Activated B cell treated with CpG ODN at 0.5 μM for 24 hours (primary cell): ENCODE measurements at regions not wholly inside any gene's neighbourhood (a gene's known extent, or its start where the extent isn't known, plus 50 kb on each side); places are given as distances from the start of the nearest gene placed in this dataset.

ENCODE experiments used
- ATAC-seq: fragments of 200-7000 bp; cut with Tn5 transposase; one replicate; pipeline ENCODE4 v1.10.0; 2021; ENCODE audit warnings: low read depth, mild to moderate bottlenecking, moderate library complexity
- CTCF ChIA-PET: fragments of 350-600 bp; sonication (Branson Sonifier 250); formaldehyde crosslinking; loops from one replicate; lab custom pipeline; 2021; ENCODE audit warnings: antibody characterized with exemption; lab: Charles Lee
- POLR2A ChIA-PET: fragments of 350-600 bp; sonication (Branson Sonifier 250); formaldehyde crosslinking; loops from one replicate; lab custom pipeline; 2021; ENCODE audit warnings: antibody characterized with exemption; lab: Charles Lee
- DNase-seq: peaks from one replicate; pipeline ENCODE4 v3.0.0; 2022
- H3K27ac Mint-ChIP-seq: one replicate; pipeline ENCODE4 v1.8.0; 2020; ENCODE audit warnings: mixed read lengths
- H3K27me3 Mint-ChIP-seq: one replicate; pipeline ENCODE4 v1.8.0; 2021; ENCODE audit warnings: mixed read lengths
- H3K36me3 Mint-ChIP-seq: one replicate; pipeline ENCODE4 v1.8.0; 2021; ENCODE audit warnings: low read depth, mixed read lengths
- H3K4me1 Mint-ChIP-seq: one replicate; pipeline ENCODE4 v1.8.0; 2021; ENCODE audit warnings: mixed read lengths
- H3K4me3 Mint-ChIP-seq: one replicate; pipeline ENCODE4 v1.8.0; 2020; ENCODE audit warnings: mild to moderate bottlenecking, mixed read lengths
- H3K9me3 Mint-ChIP-seq: one replicate; pipeline ENCODE4 v1.8.0; 2020; ENCODE audit warnings: mixed read lengths
- intact Hi-C: fragments of 100-400 bp; cut with micrococcal nuclease; formaldehyde crosslinking; loops from one replicate; pipeline ENCODE4 v1.15.1; 2024
- TF ChIP-seq, protein P1 (sequence below): fragments of 200-600 bp; IDR thresholded peaks from one replicate; pipeline ENCODE4 v1.8.0; 2022; ENCODE audit warnings: antibody characterized with exemption, mild to moderate bottlenecking

GRCh38 chr22:47957649-47958048, 1195.2 kb downstream of the TBC1D22A start:
- intact Hi-C loops, result no loop called here
- ATAC-seq (no peak), DNase-seq (no peak)
- Mint-ChIP-seq H3K4me3 (no peak overlapping the region), H3K9me3 (peaks cover 4% of the 10 kb centered on the region), H3K4me1 (no peaks in the 10 kb centered on the region), H3K27me3 (peaks cover 5% of the 10 kb centered on the region), H3K27ac (no peak overlapping the region), H3K36me3 (no peaks in the 10 kb centered on the region)
- TF ChIP-seq, protein P1, sequence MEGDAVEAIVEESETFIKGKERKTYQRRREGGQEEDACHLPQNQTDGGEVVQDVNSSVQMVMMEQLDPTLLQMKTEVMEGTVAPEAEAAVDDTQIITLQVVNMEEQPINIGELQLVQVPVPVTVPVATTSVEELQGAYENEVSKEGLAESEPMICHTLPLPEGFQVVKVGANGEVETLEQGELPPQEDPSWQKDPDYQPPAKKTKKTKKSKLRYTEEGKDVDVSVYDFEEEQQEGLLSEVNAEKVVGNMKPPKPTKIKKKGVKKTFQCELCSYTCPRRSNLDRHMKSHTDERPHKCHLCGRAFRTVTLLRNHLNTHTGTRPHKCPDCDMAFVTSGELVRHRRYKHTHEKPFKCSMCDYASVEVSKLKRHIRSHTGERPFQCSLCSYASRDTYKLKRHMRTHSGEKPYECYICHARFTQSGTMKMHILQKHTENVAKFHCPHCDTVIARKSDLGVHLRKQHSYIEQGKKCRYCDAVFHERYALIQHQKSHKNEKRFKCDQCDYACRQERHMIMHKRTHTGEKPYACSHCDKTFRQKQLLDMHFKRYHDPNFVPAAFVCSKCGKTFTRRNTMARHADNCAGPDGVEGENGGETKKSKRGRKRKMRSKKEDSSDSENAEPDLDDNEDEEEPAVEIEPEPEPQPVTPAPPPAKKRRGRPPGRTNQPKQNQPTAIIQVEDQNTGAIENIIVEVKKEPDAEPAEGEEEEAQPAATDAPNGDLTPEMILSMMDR, result no peak
- POLR2A ChIA-PET, result no interaction called here
- CTCF ChIA-PET, result no interaction called here

- Mint-ChIP-seq H3K27me3 (peaks cover 12% of the 10 kb centered on the region), H3K36me3 (no peaks in the 10 kb centered on the region), H3K27ac (no peak overlapping the region), H3K4me1 (no peaks in the 10 kb centered on the region), H3K9me3 (peaks cover 12% of the 10 kb centered on the region), H3K4me3 (no peak overlapping the region)
- no peak for DNase-seq
- ChIA-PET CTCF (no interaction called here), POLR2A (no interaction called here)
- TF ChIP-seq, protein P1, result no peak
- intact Hi-C loops, result no loop called here
- ATAC-seq, result no peak
Measured at GRCh38 chr22:47954107-47954506, 1191.7 kb downstream of the TBC1D22A start.

DNA sequence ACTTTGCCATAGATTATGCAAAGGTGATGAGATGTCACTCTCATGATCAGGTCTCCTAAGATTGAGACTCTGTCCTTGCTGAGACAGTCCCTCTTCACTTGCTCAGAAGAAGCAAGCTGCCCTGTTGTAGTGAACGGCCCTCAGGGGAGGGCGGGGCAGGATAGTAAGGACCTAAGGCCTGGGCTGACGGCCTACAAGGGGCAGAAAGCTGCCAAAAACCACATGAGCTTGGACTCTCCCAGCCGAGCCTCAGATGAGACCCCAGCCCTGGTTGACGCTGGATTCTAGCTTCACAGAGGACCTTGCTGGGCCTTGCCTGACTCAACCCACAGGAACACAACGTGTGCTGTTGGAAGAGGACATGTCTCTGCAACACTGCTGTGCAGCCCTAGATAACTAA, 1182.5 kb downstream of the TBC1D22A start:
- no peak overlapping the region for H3K4me3 Mint-ChIP-seq
- peaks cover 13% of the 10 kb centered on the region for H3K4me1 Mint-ChIP-seq
- ChIA-PET CTCF (no interaction called here), POLR2A (no interaction called here)
- peaks cover 3% of the 10 kb centered on the region for H3K27me3 Mint-ChIP-seq
- TF ChIP-seq, protein P1, result no peak
- H3K36me3 Mint-ChIP-seq, result no peaks in the 10 kb centered on the region
- intact Hi-C loops, result no loop called here
- DNase-seq (no peak), ATAC-seq (no peak)
- H3K27ac Mint-ChIP-seq, result no peak overlapping the region
- H3K9me3 Mint-ChIP-seq, result peaks cover 5% of the 10 kb centered on the region

DNA sequence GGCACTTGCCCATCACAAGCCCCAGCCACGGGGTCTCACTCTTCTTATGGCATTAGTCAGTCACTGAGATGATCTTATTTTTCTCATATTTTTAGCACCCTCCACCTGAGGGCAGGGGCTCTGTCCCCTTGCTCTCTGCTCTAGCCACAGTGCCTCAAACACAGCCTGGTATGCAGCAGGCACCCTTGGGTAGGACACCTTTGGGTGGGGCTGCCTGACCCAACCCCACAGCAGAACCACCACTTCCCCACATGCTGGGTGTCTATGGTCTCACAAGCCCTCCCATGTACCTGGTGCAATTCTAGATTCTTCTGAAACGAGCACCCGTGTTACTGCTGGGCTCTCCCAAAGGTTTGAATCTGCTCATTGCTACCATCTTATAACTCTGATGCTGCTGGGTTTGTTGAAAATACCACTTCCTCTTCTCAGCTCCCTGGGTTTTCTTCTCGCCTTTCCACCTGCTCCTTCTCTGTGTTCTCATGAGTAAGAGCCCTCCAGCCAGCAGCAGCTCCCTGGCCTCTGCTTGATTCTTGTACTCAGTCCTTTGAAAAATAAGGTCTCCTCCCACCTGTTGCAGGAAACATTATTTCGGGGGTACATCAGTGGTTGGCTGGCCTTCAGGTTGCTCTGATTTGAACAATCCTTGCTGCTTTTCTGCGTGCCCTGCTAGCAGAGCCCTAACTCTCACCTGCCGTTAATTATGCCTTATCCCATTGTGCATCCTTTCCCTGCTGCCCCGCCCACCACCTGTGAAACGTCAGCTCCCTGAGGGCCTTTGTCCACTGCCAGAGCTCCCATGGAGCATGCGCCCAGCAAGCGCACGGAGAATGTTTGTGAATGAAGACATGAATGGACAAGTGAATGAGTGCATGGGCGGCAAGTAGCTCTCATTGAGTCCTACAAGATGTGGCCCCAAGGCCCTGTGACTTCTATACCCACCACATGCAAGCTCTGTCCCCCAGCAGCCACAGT, 1181.6 kb downstream of the TBC1D22A start:
- no peaks in the 10 kb centered on the region for H3K27me3 Mint-ChIP-seq
- DNase-seq (no peak), ATAC-seq (no peak)
- no peaks in the 10 kb centered on the region for H3K36me3 Mint-ChIP-seq
- intact Hi-C loops, result no loop called here
- no peak overlapping the region for H3K4me3 Mint-ChIP-seq
- no peak overlapping the region for H3K27ac Mint-ChIP-seq
- peaks cover 2% of the 10 kb centered on the region for H3K9me3 Mint-ChIP-seq
- POLR2A ChIA-PET, result no interaction called here
- TF ChIP-seq, protein P1, result no peak
- CTCF ChIA-PET, result no interaction called here
- peaks cover 13% of the 10 kb centered on the region for H3K4me1 Mint-ChIP-seq

GRCh38 chr22:47940211-47940610, 1177.8 kb downstream of the TBC1D22A start:
- POLR2A ChIA-PET, result no interaction called here
- TF ChIP-seq, protein P1, result no peak
- Mint-ChIP-seq H3K4me3 (no peak overlapping the region), H3K9me3 (peaks cover 10% of the 10 kb centered on the region), H3K27me3 (no peaks in the 10 kb centered on the region), H3K36me3 (no peaks in the 10 kb centered on the region), H3K27ac (no peak overlapping the region), H3K4me1 (peaks cover 13% of the 10 kb centered on the region)
- DNase-seq (no peak), ATAC-seq (no peak)
- intact Hi-C loops, result no loop called here
- CTCF ChIA-PET, result no interaction called here
